H1 (cell line): ENCODE measurements at regions not wholly inside any gene's neighbourhood (a gene's known extent, or its start where the extent isn't known, plus 50 kb on each side); places are given as distances from the start of the nearest gene placed in this dataset.

Source experiments
- CTCF ChIA-PET: fragments of 300-600 bp; sonication (Branson Sonifier 250); formaldehyde crosslinking; loops from one replicate; lab custom pipeline; 2021; ENCODE audit not compliant: partially characterized antibody; lab: Charles Lee
- POLR2A ChIA-PET: fragments of 300-600 bp; sonication (Branson Sonifier 250); formaldehyde crosslinking; loops from one replicate; lab custom pipeline; 2021; ENCODE audit warnings: inconsistent platforms; ENCODE audit not compliant: partially characterized antibody; lab: Charles Lee
- DNase-seq, 2 experiments: peaks; one replicate each; pipeline versions ENCODE4 v3.0.0 to v3.0.0-alpha.2; 2010 to 2022; ENCODE audit warnings: low spot score in 2 of 2, low read depth in 1 of 2, mixed read lengths in 1 of 2
- FAIRE-seq: peaks from 2 replicates; lab custom pipeline; 2011; peaks lifted over from hg19 to GRCh38; lab: Jason Lieb, UNC
- H2AFZ ChIP-seq: 2 replicates; pipeline ENCODE4 v1.8.1; 2012; ENCODE audit warnings: low read length, inconsistent platforms
- H2AK5ac ChIP-seq: 2 replicates; pipeline ENCODE4 v1.6.1; 2013; ENCODE audit warnings: low read depth, low read length
- H2BK120ac ChIP-seq: replicated peaks from 2 replicates; pipeline ENCODE3; 2013; ENCODE audit warnings: low read depth, low read length, inconsistent platforms
- H2BK12ac ChIP-seq: 2 replicates; pipeline ENCODE4 v1.6.1; 2013; ENCODE audit warnings: low read depth, low read length
- H2BK15ac ChIP-seq: 2 replicates; pipeline ENCODE4 v1.6.1; 2013; ENCODE audit warnings: low read length
- H2BK20ac ChIP-seq: 2 replicates; pipeline ENCODE4 v1.6.1; 2013; ENCODE audit warnings: low read length
- H2BK5ac ChIP-seq: 2 replicates; pipeline ENCODE4 v1.6.1; 2013; ENCODE audit warnings: low read depth, low read length
- H3K14ac ChIP-seq: 2 replicates; pipeline ENCODE4 v1.6.1; 2013; ENCODE audit warnings: inconsistent platforms; ENCODE audit not compliant: insufficient read length
- H3K18ac ChIP-seq: 2 replicates; pipeline ENCODE4 v1.6.1; 2013; ENCODE audit warnings: low read length; ENCODE audit errors: extremely low read depth
- H3K23ac ChIP-seq: 2 replicates; pipeline ENCODE4 v1.6.1; 2013; ENCODE audit warnings: inconsistent platforms; ENCODE audit not compliant: insufficient read length
- H3K23me2 ChIP-seq: 2 replicates; pipeline ENCODE4 v1.6.1; 2013; ENCODE audit warnings: low read depth, low read length
- H3K27ac ChIP-seq: 2 replicates; pipeline ENCODE4 v1.6.1; 2011; ENCODE audit warnings: low read depth, low read length, inconsistent platforms
- H3K27me3 ChIP-seq, 4 experiments: replicated peaks in 1 of 4; 1 replicate in 1 of 4; 2 replicates in 3 of 4; pipeline versions ENCODE4 v1.6.1 to v1.8.1; 2011 to 2013; ENCODE audit warnings: low read length in 3 of 4, mild to moderate bottlenecking in 3 of 4, inconsistent platforms in 2 of 4, mixed read lengths in 2 of 4, moderate library complexity in 1 of 4; ENCODE audit not compliant: control insufficient read depth in 3 of 4, insufficient read depth in 3 of 4; ENCODE audit errors: extremely low read depth in 1 of 4
- H3K36me3 ChIP-seq, 4 experiments: 2 replicates each; pipeline versions ENCODE4 v1.6.1 to v1.8.1; 2011 to 2013; ENCODE audit warnings: mild to moderate bottlenecking in 4 of 4, low read length in 3 of 4, moderate library complexity in 2 of 4, control low read depth in 1 of 4, inconsistent platforms in 1 of 4; ENCODE audit not compliant: insufficient read depth in 4 of 4, control insufficient read depth in 2 of 4
- H3K4ac ChIP-seq: replicated peaks from 2 replicates; pipeline ENCODE3; 2013; ENCODE audit warnings: low read length, low read depth, mixed read lengths, inconsistent platforms; ENCODE audit not compliant: insufficient read length
- H3K4me1 ChIP-seq, 4 experiments: replicated peaks in 1 of 4; 1 replicate in 1 of 4; 2 replicates in 3 of 4; pipeline versions ENCODE4 v1.6.1 to v1.8.1; 2011 to 2013; ENCODE audit warnings: low read length in 3 of 4, inconsistent platforms in 2 of 4, mixed read lengths in 1 of 4; ENCODE audit not compliant: insufficient read depth in 4 of 4, control insufficient read depth in 3 of 4
- H3K4me2 ChIP-seq, 2 experiments: 2 replicates each; pipeline versions ENCODE4 v1.6.1 to v1.8.1; 2011 to 2013; ENCODE audit warnings: low read depth in 2 of 2, low read length in 2 of 2, control low read depth in 1 of 2, inconsistent platforms in 1 of 2, mild to moderate bottlenecking in 1 of 2; ENCODE audit not compliant: insufficient read depth in 1 of 2
- H3K4me3 ChIP-seq, 4 experiments: fragments of 200-600, 300-600 bp in 1 of 4; sonication (generic), shearing (Covaris generic), sonication (Bioruptor Twin) in 1 of 4; 2 replicates each; pipeline versions ENCODE4 v1.5.1 to v1.8.1; 2011 to 2016; ENCODE audit warnings: low read length in 4 of 4, low read depth in 3 of 4, control low read depth in 2 of 4, inconsistent platforms in 2 of 4, mild to moderate bottlenecking in 2 of 4, mixed read lengths in 1 of 4, moderate library complexity in 1 of 4; ENCODE audit not compliant: insufficient read depth in 2 of 4; ENCODE audit errors: extremely low read depth in 1 of 4
- H3K56ac ChIP-seq: replicated peaks from 2 replicates; pipeline ENCODE3; 2013; ENCODE audit warnings: low read depth, mild to moderate bottlenecking, mixed read lengths, low read length, inconsistent platforms; ENCODE audit not compliant: insufficient read length
- H3K79me1 ChIP-seq: 2 replicates; pipeline ENCODE4 v1.6.1; 2013; ENCODE audit warnings: low read depth, low read length, control low read depth
- H3K79me2 ChIP-seq, 2 experiments: 2 replicates each; pipeline versions ENCODE4 v1.6.1 to v1.8.1; 2012 to 2013; ENCODE audit warnings: low read length in 2 of 2, mild to moderate bottlenecking in 2 of 2, inconsistent platforms in 1 of 2; ENCODE audit not compliant: insufficient read depth in 2 of 2, control insufficient read depth in 1 of 2
- H3K9ac ChIP-seq, 4 experiments: replicated peaks in 1 of 4; 1 replicate in 1 of 4; 2 replicates in 3 of 4; pipeline versions ENCODE4 v1.6.1 to v1.8.1; 2011 to 2013; ENCODE audit warnings: low read depth in 3 of 4, low read length in 3 of 4, control low read depth in 2 of 4, mild to moderate bottlenecking in 2 of 4, moderate library complexity in 2 of 4, inconsistent platforms in 1 of 4; ENCODE audit errors: extremely low read depth in 1 of 4
- H3K9me3 ChIP-seq, 2 experiments: 2 replicates each; pipeline versions ENCODE4 v1.6.1 to v1.8.1; 2012 to 2013; ENCODE audit warnings: mild to moderate bottlenecking in 2 of 2, moderate library complexity in 2 of 2, control low read depth in 1 of 2, inconsistent platforms in 1 of 2, low read depth in 1 of 2, low read length in 1 of 2, mixed read lengths in 1 of 2; ENCODE audit not compliant: insufficient read depth in 2 of 2
- H4K20me1 ChIP-seq, 2 experiments: replicated peaks in 1 of 2; 2 replicates each; pipeline versions ENCODE3 to v1.8.1; 2011 to 2013; ENCODE audit warnings: inconsistent platforms in 2 of 2, low read length in 2 of 2, mild to moderate bottlenecking in 1 of 2; ENCODE audit not compliant: insufficient read depth in 2 of 2, control insufficient read depth in 1 of 2
- H4K5ac ChIP-seq: 2 replicates; pipeline ENCODE4 v1.6.1; 2013; ENCODE audit warnings: low read length, low read depth, mixed read lengths, inconsistent platforms; ENCODE audit not compliant: insufficient read length
- H4K8ac ChIP-seq: 2 replicates; pipeline ENCODE4 v1.8.0; 2013; ENCODE audit warnings: mild to moderate bottlenecking, moderate library complexity, low read length, inconsistent platforms; ENCODE audit not compliant: insufficient read depth; ENCODE audit errors: extremely low read depth
- H4K91ac ChIP-seq: replicated peaks from 2 replicates; pipeline ENCODE3; 2013; ENCODE audit warnings: low read length, mixed read lengths, inconsistent platforms; ENCODE audit not compliant: insufficient read length
- CHD2 ChIP-seq: IDR thresholded peaks from 2 replicates; pipeline ENCODE4 v1.6.1; 2012; ENCODE audit warnings: low read length, improper control_type of control experiment
- CTCF ChIP-seq, 3 experiments: IDR thresholded peaks; 1 replicate in 2 of 3; 2 replicates in 1 of 3; pipeline versions ENCODE4 v1.5.1 to v1.6.1; 2011; ENCODE audit warnings: low read length in 3 of 3, mild to moderate bottlenecking in 3 of 3, inconsistent platforms in 2 of 3, low read depth in 1 of 3, moderate library complexity in 1 of 3; ENCODE audit not compliant: insufficient read depth in 1 of 3; ENCODE audit errors: control extremely low read depth in 1 of 3
- FOSL1 ChIP-seq: IDR thresholded peaks from 2 replicates; pipeline ENCODE4 v1.6.1; 2011; ENCODE audit warnings: mild to moderate bottlenecking, low read depth, low read length, moderate library complexity; ENCODE audit not compliant: insufficient read depth
- HDAC6 ChIP-seq: IDR thresholded peaks from one replicate; pipeline ENCODE4 v1.7.1; 2012; ENCODE audit warnings: low read depth, mild to moderate bottlenecking, inconsistent platforms, low read length, moderate library complexity
- JUN ChIP-seq: IDR thresholded peaks from 2 replicates; pipeline ENCODE4 v1.6.1; 2011; ENCODE audit warnings: low read depth, mild to moderate bottlenecking, improper control_type of control experiment, low read length
- JUND ChIP-seq: IDR thresholded peaks from 2 replicates; pipeline ENCODE4 v1.6.1; 2011; ENCODE audit warnings: mild to moderate bottlenecking, improper control_type of control experiment, low read length
- MAFK ChIP-seq: IDR thresholded peaks from 2 replicates; pipeline ENCODE4 v1.6.1; 2012; ENCODE audit warnings: low read depth, mild to moderate bottlenecking, improper control_type of control experiment, low read length
- RXRA ChIP-seq: IDR thresholded peaks from 2 replicates; pipeline ENCODE4 v1.6.1; 2011; ENCODE audit warnings: low read depth, mild to moderate bottlenecking, low read length, moderate library complexity; ENCODE audit not compliant: insufficient read depth
- SAP30 ChIP-seq: fragments of 300-600 bp; sonication (generic); IDR thresholded peaks from 2 replicates; pipeline ENCODE4 v1.7.1; 2012; ENCODE audit warnings: low read length, moderate library complexity, mild to moderate bottlenecking, inconsistent platforms; ENCODE audit not compliant: insufficient read depth, insufficient replicate concordance
- SIN3A ChIP-seq, 2 experiments: IDR thresholded peaks in 1 of 2; conservative IDR thresholded peaks in 1 of 2; 2 replicates each; pipeline ENCODE4 v1.6.1; 2011 to 2012; ENCODE audit warnings: low read length in 2 of 2, improper control_type of control experiment in 1 of 2, low read depth in 1 of 2, mild to moderate bottlenecking in 1 of 2
- SUZ12 ChIP-seq: fragments of 200-600 bp; sonication (generic); IDR thresholded peaks from 2 replicates; pipeline ENCODE4 v1.6.1; 2012; ENCODE audit warnings: mild to moderate bottlenecking, inconsistent platforms, low read length, moderate library complexity, mixed read lengths
- TAF1 ChIP-seq: IDR thresholded peaks from 2 replicates; pipeline ENCODE4 v1.6.1; 2011; ENCODE audit warnings: mild to moderate bottlenecking, low read depth, low read length
- TAF7 ChIP-seq: optimal IDR thresholded peaks from 2 replicates; pipeline ENCODE3; 2011; ENCODE audit warnings: low read depth, mild to moderate bottlenecking, inconsistent platforms, low read length, moderate library complexity, borderline replicate concordance

- Histone ChIP-seq H3K79me2 (no peaks in the 10 kb centered on the region), H3K23ac (no peak overlapping the region), H3K4ac (no peak overlapping the region), H4K91ac (no peak overlapping the region), H3K36me3 (no peaks in the 10 kb centered on the region), H2AK5ac (no peak overlapping the region), H2BK20ac (no peak overlapping the region), H2BK12ac (no peak overlapping the region), H2AFZ (no peak overlapping the region), H3K9ac (no peak overlapping the region), H4K20me1 (no peaks in the 10 kb centered on the region), H3K9me3 (no peaks in the 10 kb centered on the region), H3K23me2 (no peaks in the 10 kb centered on the region; the same call in 1 of the 2 replicates), H3K4me2 (no peak overlapping the region), H4K8ac (no peak overlapping the region), H3K56ac (no peak overlapping the region), H2BK15ac (no peak overlapping the region), H3K79me1 (no peaks in the 10 kb centered on the region), H3K4me1 (no peaks in the 10 kb centered on the region), H2BK120ac (no peak overlapping the region), H4K5ac (no peak overlapping the region), H3K18ac (no peak overlapping the region), H3K27ac (no peak overlapping the region), H3K27me3 (no peaks in the 10 kb centered on the region), H3K14ac (no peak overlapping the region), H3K4me3 (no peak overlapping the region), H2BK5ac (no peak overlapping the region)
- FAIRE-seq (no peak), DNase-seq (no peak)
- TF ChIP-seq MAFK (no peak), JUN (no peak), HDAC6 (no peak), CTCF (IDR thresholded peaks at IDR 0.05; ENCODE audit: control extremely low read depth in 1 of 3, insufficient read depth in 1 of 3, low read depth in 1 of 3, low read length in 3 of 3) (no peak), TAF1 (no peak), FOSL1 (no peak), SIN3A (conservative IDR thresholded peaks at IDR 0.05 in 1 of 2, IDR thresholded peaks at IDR 0.05 in 1 of 2; ENCODE audit: low read depth in 1 of 2, low read length in 2 of 2) (no peak), SAP30 (no peak), JUND (no peak), RXRA (no peak), SUZ12 (no peak), TAF7 (no peak), CHD2 (no peak)
- CTCF ChIA-PET: interaction anchor here (1.0 kb wide), 1 partner anchor 50 kb away, joined by 3 read pairs; no protein-coding TSS in a partner anchor
- POLR2A ChIA-PET: no interaction called here
Observed at GRCh38 chr5:119864286-119864685, 234.9 kb downstream of the FAM170A start.
